Neural progenitor cell (in vitro differentiated cells): ENCODE measurements at regions not wholly inside any gene's neighbourhood (a gene's known extent, or its start where the extent isn't known, plus 50 kb on each side); places are given as distances from the start of the nearest gene placed in this dataset.
A peak's percentile ranks its signal among the peaks of the same experiment; 100 is the strongest.

ENCODE experiments used
- DNase-seq: peaks from one replicate; pipeline ENCODE4 v3.0.0-alpha.2; 2016; ENCODE audit warnings: low spot score
- H2AFZ ChIP-seq: fragments of 200-600 bp; sonication (generic); replicated peaks from 2 replicates; pipeline ENCODE4 v1.6.1; 2016; ENCODE audit warnings: antibody characterized with exemption
- H3F3A ChIP-seq: fragments of 200-600 bp; sonication (generic); 2 replicates; pipeline ENCODE4 v1.6.1; 2016; ENCODE audit warnings: antibody characterized with exemption, low read depth
- H3K27ac ChIP-seq: fragments of 200-600 bp; sonication (generic); 2 replicates; pipeline ENCODE4 v1.5.1; 2016; ENCODE audit warnings: mild to moderate bottlenecking
- H3K27me3 ChIP-seq: fragments of 200-600 bp; sonication (generic); 2 replicates; pipeline ENCODE4 v1.6.1; 2016; ENCODE audit warnings: mild to moderate bottlenecking, moderate library complexity
- H3K36me3 ChIP-seq: fragments of 200-600 bp; sonication (generic); 2 replicates; pipeline ENCODE4 v1.5.1; 2016
- H3K4me1 ChIP-seq: fragments of 200-600 bp; sonication (generic); 2 replicates; pipeline ENCODE4 v1.6.1; 2016; ENCODE audit warnings: mixed run types
- H3K4me2 ChIP-seq: fragments of 200-600 bp; sonication (generic); 2 replicates; pipeline ENCODE4 v1.6.1; 2016
- H3K4me3 ChIP-seq: fragments of 200-600 bp; sonication (generic); 2 replicates; pipeline ENCODE4 v1.5.1; 2016
- H3K79me2 ChIP-seq: fragments of 200-600 bp; sonication (generic); 2 replicates; pipeline ENCODE4 v1.6.1; 2016; ENCODE audit warnings: low read depth
- H3K9ac ChIP-seq: fragments of 200-600 bp; sonication (generic); 2 replicates; pipeline ENCODE4 v1.6.1; 2016
- H3K9me3 ChIP-seq: fragments of 200-600 bp; sonication (generic); 2 replicates; pipeline ENCODE4 v1.5.1; 2016; ENCODE audit warnings: low read depth
- H4K20me1 ChIP-seq: fragments of 200-600 bp; sonication (generic); 2 replicates; pipeline ENCODE4 v1.6.1; 2016; ENCODE audit warnings: low read depth
- H3K27ac Mint-ChIP-seq: 3 replicates; pipeline ENCODE4 v1.8.0; 2021; ENCODE audit warnings: mixed read lengths
- H3K27me3 Mint-ChIP-seq: 2 replicates; pipeline ENCODE4 v1.8.0; 2022; ENCODE audit warnings: low read depth, mild to moderate bottlenecking, inconsistent platforms, moderate library complexity, mixed read lengths; ENCODE audit not compliant: insufficient read depth
- H3K36me3 Mint-ChIP-seq: 3 replicates; pipeline ENCODE4 v1.8.0; 2021; ENCODE audit warnings: mixed read lengths
- H3K4me1 Mint-ChIP-seq: 3 replicates; pipeline ENCODE4 v1.8.0; 2021; ENCODE audit warnings: mixed read lengths
- H3K4me3 Mint-ChIP-seq: 3 replicates; pipeline ENCODE4 v1.8.0; 2021; ENCODE audit warnings: mild to moderate bottlenecking, moderate library complexity, mixed read lengths
- H3K9me3 Mint-ChIP-seq: 3 replicates; pipeline ENCODE4 v1.8.0; 2020; ENCODE audit warnings: mixed read lengths
- CTCF ChIP-seq: fragments of 200-600 bp; sonication (generic); IDR thresholded peaks from 2 replicates; pipeline ENCODE4 v1.5.1; 2017; ENCODE audit warnings: antibody characterized with exemption, mild to moderate bottlenecking
- EZH2 ChIP-seq: fragments of 200-600 bp; sonication (generic); IDR thresholded peaks from 2 replicates; pipeline ENCODE4 v1.6.1; 2017; ENCODE audit warnings: antibody characterized with exemption, mild to moderate bottlenecking, moderate library complexity
- EZH2phosphoT487 ChIP-seq: fragments of 200-600 bp; sonication (generic); IDR thresholded peaks from 2 replicates; pipeline ENCODE4 v1.6.1; 2017; ENCODE audit warnings: antibody characterized with exemption

GRCh38 chr13:76086729-76087128 lies 450.6 kb downstream of the LMO7 start:
- DNase-seq = peak; percentile 13
- Histone ChIP-seq H3K36me3 (no peaks in the 10 kb centered on the region), H3K4me3 (no peak overlapping the region), H3K27ac (no peak overlapping the region), H3K4me2 (no peak overlapping the region), H3K9ac (no peak overlapping the region), H2AFZ (no peak overlapping the region), H4K20me1 (no peaks in the 10 kb centered on the region), H3K27me3 (no peaks in the 10 kb centered on the region), H3K4me1 (no peaks in the 10 kb centered on the region), H3F3A (no peaks in the 10 kb centered on the region), H3K9me3 (peaks cover 3% of the 10 kb centered on the region), H3K79me2 (no peaks in the 10 kb centered on the region)
- Mint-ChIP-seq H3K36me3 (no peaks in the 10 kb centered on the region), H3K4me3 (no peak overlapping the region), H3K4me1 (no peaks in the 10 kb centered on the region), H3K9me3 (peaks cover 35% of the 10 kb centered on the region), H3K27ac (no peak overlapping the region), H3K27me3 (no peaks in the 10 kb centered on the region)
- TF ChIP-seq EZH2 (no peak), EZH2phosphoT487 (no peak), CTCF (no peak)

- H3K9ac ChIP-seq = no peak overlapping the region
- TF ChIP-seq EZH2phosphoT487 (no peak), CTCF (no peak), EZH2 (no peak)
- Mint-ChIP-seq H3K9me3 (peaks cover 19% of the 10 kb centered on the region), H3K4me1 (no peaks in the 10 kb centered on the region), H3K36me3 (no peaks in the 10 kb centered on the region), H3K27me3 (peaks cover 2% of the 10 kb centered on the region), H3K27ac (no peak overlapping the region), H3K4me3 (no peak overlapping the region)
- DNase-seq = no peak
- no peaks in the 10 kb centered on the region for H3K27me3 ChIP-seq
- no peak overlapping the region for H2AFZ ChIP-seq
- no peaks in the 10 kb centered on the region for H3K79me2 ChIP-seq
- H3K4me2 ChIP-seq = no peak overlapping the region
- peaks cover 5% of the 10 kb centered on the region for H3K9me3 ChIP-seq
- no peaks in the 10 kb centered on the region for H3K36me3 ChIP-seq
- H3F3A ChIP-seq = no peaks in the 10 kb centered on the region
- H4K20me1 ChIP-seq = no peaks in the 10 kb centered on the region
- H3K4me1 ChIP-seq = no peaks in the 10 kb centered on the region
- H3K4me3 ChIP-seq = no peak overlapping the region
- H3K27ac ChIP-seq = no peak overlapping the region
These were observed 431.7 kb downstream of the LMO7 start for GRCh38 chr13:76067850-76068249.

- H3K4me3 Mint-ChIP-seq = no peak overlapping the region
- no peak overlapping the region for H3K27ac Mint-ChIP-seq
These were observed 417.1 kb downstream of the LMO7 start for GRCh38 chr13:76053181-76053580.

More at GRCh38 chr13:76053181-76053580, 417.1 kb downstream of the LMO7 start:
- H4K20me1 ChIP-seq = no peaks in the 10 kb centered on the region
- no peaks in the 10 kb centered on the region for H3K36me3 Mint-ChIP-seq
- H3F3A ChIP-seq = no peaks in the 10 kb centered on the region
- H2AFZ ChIP-seq = no peak overlapping the region
- H3K27me3 ChIP-seq = no peaks in the 10 kb centered on the region
- H3K9me3 ChIP-seq = no peaks in the 10 kb centered on the region
- no peaks in the 10 kb centered on the region for H3K27me3 Mint-ChIP-seq
- no peak for TF ChIP-seq EZH2phosphoT487
- no peak for TF ChIP-seq CTCF
- TF ChIP-seq EZH2 = no peak
- no peaks in the 10 kb centered on the region for H3K79me2 ChIP-seq
- H3K4me2 ChIP-seq = no peak overlapping the region
- no peak overlapping the region for H3K27ac ChIP-seq
- H3K9me3 Mint-ChIP-seq = peaks cover 12% of the 10 kb centered on the region
- no peak overlapping the region for H3K9ac ChIP-seq
- DNase-seq = no peak
- H3K4me3 ChIP-seq = no peak overlapping the region
- no peaks in the 10 kb centered on the region for H3K36me3 ChIP-seq
- H3K4me1 ChIP-seq = no peaks in the 10 kb centered on the region
- H3K4me1 Mint-ChIP-seq = no peaks in the 10 kb centered on the region
